ENCODE measurements at regions not wholly inside any gene's neighbourhood (a gene's known extent, or its start where the extent isn't known, plus 50 kb on each side); places are given as distances from the start of the nearest gene placed in this dataset.

- Histone ChIP-seq H3K4me3 (no peak overlapping the region), H3K27me3 (no peaks in the 10 kb centered on the region), H3K9me3 (no peaks in the 10 kb centered on the region), H3K4me1 (no peaks in the 10 kb centered on the region), H3K27ac (no peak overlapping the region), H3K36me3 (replicated peaks in 1 of 2; ENCODE audit: insufficient read depth in 1 of 2, low read depth in 2 of 2) (no peaks in the 10 kb centered on the region)
- intact Hi-C loops (cut with DNase I): no loop called here
- TF ChIP-seq, protein P1, sequence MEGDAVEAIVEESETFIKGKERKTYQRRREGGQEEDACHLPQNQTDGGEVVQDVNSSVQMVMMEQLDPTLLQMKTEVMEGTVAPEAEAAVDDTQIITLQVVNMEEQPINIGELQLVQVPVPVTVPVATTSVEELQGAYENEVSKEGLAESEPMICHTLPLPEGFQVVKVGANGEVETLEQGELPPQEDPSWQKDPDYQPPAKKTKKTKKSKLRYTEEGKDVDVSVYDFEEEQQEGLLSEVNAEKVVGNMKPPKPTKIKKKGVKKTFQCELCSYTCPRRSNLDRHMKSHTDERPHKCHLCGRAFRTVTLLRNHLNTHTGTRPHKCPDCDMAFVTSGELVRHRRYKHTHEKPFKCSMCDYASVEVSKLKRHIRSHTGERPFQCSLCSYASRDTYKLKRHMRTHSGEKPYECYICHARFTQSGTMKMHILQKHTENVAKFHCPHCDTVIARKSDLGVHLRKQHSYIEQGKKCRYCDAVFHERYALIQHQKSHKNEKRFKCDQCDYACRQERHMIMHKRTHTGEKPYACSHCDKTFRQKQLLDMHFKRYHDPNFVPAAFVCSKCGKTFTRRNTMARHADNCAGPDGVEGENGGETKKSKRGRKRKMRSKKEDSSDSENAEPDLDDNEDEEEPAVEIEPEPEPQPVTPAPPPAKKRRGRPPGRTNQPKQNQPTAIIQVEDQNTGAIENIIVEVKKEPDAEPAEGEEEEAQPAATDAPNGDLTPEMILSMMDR (IDR thresholded peaks at IDR 0.05): no peak
- TF ChIP-seq POLR2A (IDR thresholded peaks at IDR 0.05): no peak
- no peak for ATAC-seq
- DNase-seq: no peak
- 67 to 77% methylated on average over 10 of the region's 10 CpGs for WGBS, 2 donors
These were observed 425.2 kb downstream of the CD83 start for GRCh38 chr6:14542670-14543366.

GRCh38 chr6:14543971-14544585 is 426.5 kb downstream of the CD83 start:
- no peaks in the 10 kb centered on the region for H3K27me3 ChIP-seq
- no peak overlapping the region for H3K27ac ChIP-seq
- H3K36me3 ChIP-seq (replicated peaks in 1 of 2; ENCODE audit: insufficient read depth in 1 of 2, low read depth in 2 of 2): no peaks in the 10 kb centered on the region
- 44% methylated on average over 6 of the region's 6 CpGs for WGBS, 2 donors
- no peaks in the 10 kb centered on the region for H3K9me3 ChIP-seq
- DNase-seq (no peak), ATAC-seq (no peak)
- H3K4me1 ChIP-seq: no peaks in the 10 kb centered on the region
- intact Hi-C loops (cut with DNase I): no loop called here
- TF ChIP-seq, protein P1 (IDR thresholded peaks at IDR 0.05): no peak
- no peak for TF ChIP-seq POLR2A (IDR thresholded peaks at IDR 0.05)
- no peak overlapping the region for H3K4me3 ChIP-seq

DNA sequence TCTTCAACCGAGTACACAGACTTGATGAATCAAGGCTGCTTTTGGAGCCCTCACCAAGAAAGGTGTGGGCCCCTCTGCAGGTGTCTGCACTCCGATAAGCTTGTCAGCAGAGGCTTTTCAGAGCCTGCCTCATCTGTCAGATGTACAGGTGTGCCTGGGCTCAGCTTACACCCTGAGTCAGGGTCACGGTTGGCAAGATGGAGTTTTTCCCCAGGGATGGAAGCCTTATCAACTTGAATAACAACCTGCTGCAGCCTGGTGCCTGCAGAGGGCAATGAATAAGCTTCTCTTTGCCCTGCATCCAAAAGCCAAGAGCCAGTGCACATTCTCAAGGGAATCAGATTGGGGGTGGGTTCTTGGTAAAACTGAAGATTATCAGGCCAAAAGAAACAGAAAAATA is 427.1 kb downstream of the CD83 start:
- WGBS, 2 donors: 22 to 39% methylated on average over 2 to 3 of the region's 3 CpGs
- no peaks in the 10 kb centered on the region for H3K9me3 ChIP-seq
- H3K4me1 ChIP-seq: no peaks in the 10 kb centered on the region
- TF ChIP-seq POLR2A (IDR thresholded peaks at IDR 0.05): no peak
- TF ChIP-seq, protein P1 (IDR thresholded peaks at IDR 0.05): no peak
- H3K4me3 ChIP-seq: no peak overlapping the region
- no peak overlapping the region for H3K27ac ChIP-seq
- no peak for ATAC-seq
- H3K27me3 ChIP-seq: no peaks in the 10 kb centered on the region
- no peak for DNase-seq
- no peaks in the 10 kb centered on the region for H3K36me3 ChIP-seq (replicated peaks in 1 of 2; ENCODE audit: insufficient read depth in 1 of 2, low read depth in 2 of 2)
- intact Hi-C loops (cut with DNase I): no loop called here

DNA sequence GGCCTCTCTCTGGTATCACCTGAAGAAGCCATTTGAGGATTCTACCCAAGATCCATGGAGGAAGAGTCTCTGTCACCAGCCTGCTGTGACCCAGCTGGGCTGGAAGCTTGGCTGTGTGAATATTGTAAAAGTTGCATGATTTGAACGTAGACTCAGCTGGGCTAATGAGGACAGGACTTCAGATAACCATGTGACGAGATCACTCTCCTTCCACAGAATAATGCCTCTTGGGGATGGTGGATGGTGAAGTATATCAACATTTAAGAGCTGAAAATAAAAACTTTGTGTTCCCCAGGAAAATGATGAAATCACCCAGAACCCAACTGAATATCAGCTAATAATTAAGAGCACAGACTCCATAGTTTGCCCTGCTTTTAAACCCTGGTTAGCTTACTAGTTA is 427.9 kb downstream of the CD83 start:
- WGBS, 2 donors: 75 to 85% methylated on average over 2 of the region's 2 CpGs
- intact Hi-C loops (cut with DNase I): no loop called here
- H3K27me3 ChIP-seq: no peaks in the 10 kb centered on the region
- H3K9me3 ChIP-seq: no peaks in the 10 kb centered on the region
- no peak overlapping the region for H3K27ac ChIP-seq
- TF ChIP-seq, protein P1 (IDR thresholded peaks at IDR 0.05): no peak
- TF ChIP-seq POLR2A (IDR thresholded peaks at IDR 0.05): no peak
- H3K4me1 ChIP-seq: no peaks in the 10 kb centered on the region
- no peak for ATAC-seq
- no peaks in the 10 kb centered on the region for H3K36me3 ChIP-seq (replicated peaks in 1 of 2; ENCODE audit: insufficient read depth in 1 of 2, low read depth in 2 of 2)
- H3K4me3 ChIP-seq: no peak overlapping the region
- DNase-seq: no peak

DNA sequence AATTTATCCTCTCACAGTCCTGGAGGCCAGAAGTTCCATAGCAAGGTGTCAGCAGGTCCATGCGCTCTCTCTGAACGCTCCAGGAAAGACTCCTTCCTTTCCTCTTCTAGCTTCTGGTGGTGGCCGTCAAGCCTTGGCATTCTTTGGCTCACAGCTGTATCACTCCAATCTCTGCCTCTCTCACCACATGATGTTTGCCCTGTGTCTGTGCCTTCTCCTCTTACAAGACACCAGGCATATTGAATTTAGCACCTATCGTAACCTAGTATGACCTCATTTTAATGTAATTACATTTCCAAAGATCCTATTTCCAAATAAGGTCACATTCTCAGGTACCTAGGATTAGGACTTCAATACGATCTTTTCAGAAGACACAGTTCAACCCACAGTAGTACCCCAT is 428.5 kb downstream of the CD83 start:
- H3K36me3 ChIP-seq (replicated peaks in 1 of 2; ENCODE audit: insufficient read depth in 1 of 2, low read depth in 2 of 2): no peaks in the 10 kb centered on the region
- TF ChIP-seq, protein P1 (IDR thresholded peaks at IDR 0.05): no peak
- WGBS, 2 donors: 84 to 89% methylated on average over 5 of the region's 5 CpGs
- intact Hi-C loops (cut with DNase I): no loop called here
- no peak overlapping the region for H3K4me3 ChIP-seq
- DNase-seq (no peak), ATAC-seq (no peak)
- H3K4me1 ChIP-seq: no peaks in the 10 kb centered on the region
- H3K9me3 ChIP-seq: no peaks in the 10 kb centered on the region
- no peaks in the 10 kb centered on the region for H3K27me3 ChIP-seq
- no peak overlapping the region for H3K27ac ChIP-seq

Data from body of pancreas (tissue), 4 donors.